ENCODE measurements at regions not wholly inside any gene's neighbourhood (a gene's known extent, or its start where the extent isn't known, plus 50 kb on each side); places are given as distances from the start of the nearest gene placed in this dataset.

DNA sequence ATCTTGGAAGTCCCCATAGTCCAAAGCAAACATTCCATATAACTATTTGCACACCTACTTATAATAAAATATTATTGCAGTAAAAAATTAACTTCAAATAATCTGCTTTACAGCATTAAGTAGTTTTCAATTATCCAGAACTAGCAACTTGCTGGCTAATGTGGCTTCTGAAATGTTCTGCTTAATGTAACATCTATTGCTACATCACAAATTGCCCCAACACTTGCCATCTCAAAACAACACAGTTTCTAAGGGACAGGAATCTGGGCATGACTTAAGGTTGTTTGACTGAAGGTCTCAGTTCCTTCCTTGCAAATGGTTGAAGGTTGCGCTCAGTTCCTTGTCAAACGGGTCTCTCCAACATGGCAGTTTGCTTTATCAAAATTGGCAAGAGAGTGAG lies 378.5 kb upstream of the SEMA3C start (continued):
- TF ChIP-seq ZBTB20 (tag by site-specific recombination; IDR thresholded peaks at IDR 0.05): no peak
- TF ChIP-seq ZBTB1 (tag by site-specific recombination; IDR thresholded peaks at IDR 0.05): no peak
- no peak for TF ChIP-seq ZNF280C (tag by site-specific recombination; IDR thresholded peaks at IDR 0.05)

DNA sequence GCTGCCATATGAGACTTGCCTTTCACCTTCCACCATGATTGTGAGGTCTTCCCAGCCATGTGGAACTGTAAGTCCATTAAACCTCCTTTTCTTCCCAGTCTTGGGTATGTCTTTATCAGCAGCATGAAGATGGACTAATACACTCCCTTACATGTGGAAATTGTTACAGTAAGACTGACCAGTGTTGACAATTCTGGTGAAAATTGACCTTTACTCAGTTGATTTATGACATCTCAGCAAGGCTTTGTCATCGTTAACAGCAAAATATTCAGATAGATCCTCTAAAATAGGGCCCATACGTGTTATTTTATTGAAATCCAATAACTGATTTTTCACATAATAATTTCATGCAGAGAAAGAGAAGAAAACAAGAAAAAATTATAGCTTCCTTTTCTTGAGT lies 377.9 kb upstream of the SEMA3C start:
- ChIA-PET POLR2A (no interaction called here), CTCF (no interaction called here)
- peaks cover 20% of the 10 kb centered on the region; the same call in 1 of the 2 replicates for H3K4me1 ChIP-seq (ENCODE audit: control insufficient read depth, insufficient read depth, low read length)
- H3K27ac ChIP-seq (ENCODE audit: extremely low read depth, low read depth, low read length): no peak overlapping the region
- H3K4me3 ChIP-seq (ENCODE audit: low read depth, low read length): no peak overlapping the region
- no peaks in the 10 kb centered on the region for H3K9me3 ChIP-seq (ENCODE audit: control insufficient read depth, insufficient read depth, low read depth, low read length)
- TF ChIP-seq ZNF629 (tag by site-specific recombination; IDR thresholded peaks at IDR 0.05): no peak
- TF ChIP-seq ZNF155 (tag by site-specific recombination; IDR thresholded peaks at IDR 0.05): no peak
- TF ChIP-seq ZNF16 (tag by site-specific recombination; IDR thresholded peaks at IDR 0.05; ENCODE audit: low read depth): no peak
- no peak for TF ChIP-seq ZNF416 (tag by site-specific recombination; IDR thresholded peaks at IDR 0.05)
- TF ChIP-seq ZNF433 (tag by site-specific recombination; IDR thresholded peaks at IDR 0.05; ENCODE audit: low read depth): no peak
- TF ChIP-seq ZNF654 (tag by site-specific recombination; IDR thresholded peaks at IDR 0.05; ENCODE audit: low read depth): no peak
- TF ChIP-seq ZNF174 (tag by site-specific recombination; IDR thresholded peaks at IDR 0.05): no peak
- TF ChIP-seq ZBTB7A (tag by site-specific recombination; IDR thresholded peaks at IDR 0.05; ENCODE audit: low read depth): no peak
- no peak for TF ChIP-seq ZIC2 (tag by site-specific recombination; IDR thresholded peaks at IDR 0.05)
- TF ChIP-seq ZNF624 (tag by site-specific recombination; IDR thresholded peaks at IDR 0.05): no peak
- TF ChIP-seq ATF2 (tag by site-specific recombination; IDR thresholded peaks at IDR 0.05; ENCODE audit: low read depth): no peak
- TF ChIP-seq REPIN1 (tag by site-specific recombination; IDR thresholded peaks at IDR 0.05; ENCODE audit: low read depth): no peak
- TF ChIP-seq, protein P1, sequence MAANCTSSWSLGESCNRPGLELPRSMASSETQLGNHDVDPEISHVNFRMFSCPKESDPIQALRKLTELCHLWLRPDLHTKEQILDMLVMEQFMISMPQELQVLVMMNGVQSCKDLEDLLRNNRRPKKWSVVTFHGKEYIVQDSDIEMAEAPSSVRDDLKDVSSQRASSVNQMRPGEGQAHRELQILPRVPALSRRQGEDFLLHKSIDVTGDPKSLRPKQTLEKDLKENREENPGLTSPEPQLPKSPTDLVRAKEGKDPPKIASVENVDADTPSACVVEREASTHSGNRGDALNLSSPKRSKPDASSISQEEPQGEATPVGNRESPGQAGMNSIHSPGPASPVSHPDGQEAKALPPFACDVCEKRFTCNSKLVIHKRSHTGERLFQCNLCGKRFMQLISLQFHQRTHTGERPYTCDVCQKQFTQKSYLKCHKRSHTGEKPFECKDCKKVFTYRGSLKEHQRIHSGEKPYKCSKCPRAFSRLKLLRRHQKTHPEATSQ (tag by site-specific recombination; IDR thresholded peaks at IDR 0.05): no peak
- H3K36me3 ChIP-seq (ENCODE audit: control insufficient read depth in 2 of 2, insufficient read depth in 1 of 2, low read length in 2 of 2): no peaks in the 10 kb centered on the region

DNA sequence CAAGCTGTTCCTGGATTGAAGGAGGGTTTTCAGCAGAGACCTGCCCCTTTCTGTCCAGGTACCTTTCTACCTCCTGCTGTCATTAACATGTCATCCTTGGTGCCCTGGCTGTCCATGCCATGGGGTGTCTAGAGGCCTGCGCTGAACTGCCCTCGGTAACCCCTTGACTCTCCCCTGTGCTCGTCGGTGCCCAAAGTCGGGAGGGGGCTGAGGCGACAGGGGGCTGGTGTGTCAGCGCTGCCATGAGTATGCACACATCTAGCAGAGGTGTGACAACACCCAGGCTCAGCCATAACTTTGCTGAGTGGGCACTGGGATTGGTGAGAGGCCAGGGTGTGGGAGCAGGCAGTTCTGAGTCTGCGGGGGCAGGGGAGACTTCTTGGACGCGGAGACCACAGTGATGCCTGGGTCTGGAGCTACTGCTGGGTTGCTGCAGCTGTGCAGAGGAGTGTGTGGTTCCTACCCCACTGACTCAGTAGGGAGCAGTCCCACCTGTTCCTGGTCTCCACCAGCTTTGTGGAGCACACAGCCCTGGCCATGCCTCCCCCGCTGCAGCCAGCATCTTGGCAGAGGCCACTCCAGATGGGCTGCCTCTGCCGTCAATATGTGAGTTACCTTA lies 376.2 kb upstream of the SEMA3C start:
- CTCF ChIA-PET: no interaction called here
- Histone ChIP-seq H3K4me1 (ENCODE audit: control insufficient read depth, insufficient read depth, low read length) (peaks cover 6% of the 10 kb centered on the region; the same call in 1 of the 2 replicates), H3K27ac (ENCODE audit: extremely low read depth, low read depth, low read length) (no peak overlapping the region), H3K36me3 (ENCODE audit: control insufficient read depth in 2 of 2, insufficient read depth in 1 of 2, low read length in 2 of 2) (no peaks in the 10 kb centered on the region), H3K4me3 (ENCODE audit: low read depth, low read length) (no peak overlapping the region), H3K9me3 (ENCODE audit: control insufficient read depth, insufficient read depth, low read depth, low read length) (no peaks in the 10 kb centered on the region)
- TF ChIP-seq BCL11A (tag by site-specific recombination; IDR thresholded peaks at IDR 0.05; ENCODE audit: low read depth) (no peak), ZXDB (tag by site-specific recombination; IDR thresholded peaks at IDR 0.05) (no peak), ZSCAN16 (tag by site-specific recombination; IDR thresholded peaks at IDR 0.05) (no peak), ZNF404 (tag by site-specific recombination; IDR thresholded peaks at IDR 0.05) (no peak), ZNF366 (tag by site-specific recombination; conservative IDR thresholded peaks at IDR 0.05) (no peak), ZBTB44 (tag by site-specific recombination; IDR thresholded peaks at IDR 0.05) (no peak), FEZF1 (tag by site-specific recombination; IDR thresholded peaks at IDR 0.05) (no peak), ZNF560 (tag by site-specific recombination; IDR thresholded peaks at IDR 0.05; ENCODE audit: borderline replicate concordance) (no peak), RBAK (tag by site-specific recombination; IDR thresholded peaks at IDR 0.05) (no peak), ZNF239 (tag by site-specific recombination; IDR thresholded peaks at IDR 0.05) (no peak)
- TF ChIP-seq, protein P2, sequence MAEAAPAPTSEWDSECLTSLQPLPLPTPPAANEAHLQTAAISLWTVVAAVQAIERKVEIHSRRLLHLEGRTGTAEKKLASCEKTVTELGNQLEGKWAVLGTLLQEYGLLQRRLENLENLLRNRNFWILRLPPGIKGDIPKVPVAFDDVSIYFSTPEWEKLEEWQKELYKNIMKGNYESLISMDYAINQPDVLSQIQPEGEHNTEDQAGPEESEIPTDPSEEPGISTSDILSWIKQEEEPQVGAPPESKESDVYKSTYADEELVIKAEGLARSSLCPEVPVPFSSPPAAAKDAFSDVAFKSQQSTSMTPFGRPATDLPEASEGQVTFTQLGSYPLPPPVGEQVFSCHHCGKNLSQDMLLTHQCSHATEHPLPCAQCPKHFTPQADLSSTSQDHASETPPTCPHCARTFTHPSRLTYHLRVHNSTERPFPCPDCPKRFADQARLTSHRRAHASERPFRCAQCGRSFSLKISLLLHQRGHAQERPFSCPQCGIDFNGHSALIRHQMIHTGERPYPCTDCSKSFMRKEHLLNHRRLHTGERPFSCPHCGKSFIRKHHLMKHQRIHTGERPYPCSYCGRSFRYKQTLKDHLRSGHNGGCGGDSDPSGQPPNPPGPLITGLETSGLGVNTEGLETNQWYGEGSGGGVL (tag by site-specific recombination; IDR thresholded peaks at IDR 0.05): no peak
- POLR2A ChIA-PET: no interaction called here
